Astrocyte (in vitro differentiated cells and primary cell): ENCODE measurements at regions not wholly inside any gene's neighbourhood (a gene's known extent, or its start where the extent isn't known, plus 50 kb on each side); places are given as distances from the start of the nearest gene placed in this dataset.
"Not testable (repeated sequence)": the region's sequence is repeated elsewhere in the genome, so short reads cannot be mapped to it uniquely, and the experiment has no call there.

ENCODE experiments used
- DNase-seq: peaks from one replicate; pipeline ENCODE4 v3.0.0-alpha.2; 2010; ENCODE audit warnings: low read depth
- FAIRE-seq: peaks from 2 replicates; lab custom pipeline; 2011; peaks lifted over from hg19 to GRCh38; lab: Jason Lieb, UNC
- H2AFZ ChIP-seq: 2 replicates; pipeline ENCODE4 v1.6.0; 2012; ENCODE audit warnings: low read depth, low read length, inconsistent platforms
- H3K27ac ChIP-seq: 2 replicates; pipeline ENCODE4 v1.5.1; 2011; ENCODE audit warnings: low read depth, low read length, inconsistent platforms
- H3K27me3 ChIP-seq: 2 replicates; pipeline ENCODE4 v1.6.0; 2011; ENCODE audit warnings: low read length, inconsistent platforms; ENCODE audit not compliant: insufficient read depth
- H3K36me3 ChIP-seq: 2 replicates; pipeline ENCODE4 v1.5.1; 2011; ENCODE audit warnings: low read length, inconsistent platforms; ENCODE audit not compliant: insufficient read depth
- H3K4me1 ChIP-seq: 2 replicates; pipeline ENCODE4 v1.5.1; 2011; ENCODE audit warnings: low read length, inconsistent platforms; ENCODE audit not compliant: insufficient read depth
- H3K4me2 ChIP-seq: 2 replicates; pipeline ENCODE4 v1.6.0; 2012; ENCODE audit warnings: low read length, inconsistent platforms
- H3K4me3 ChIP-seq: 2 replicates; pipeline ENCODE4 v1.5.1; 2011; ENCODE audit warnings: low read depth, mild to moderate bottlenecking, low read length, inconsistent platforms; ENCODE audit not compliant: insufficient read depth
- H3K79me2 ChIP-seq: 2 replicates; pipeline ENCODE4 v1.6.0; 2012; ENCODE audit warnings: mild to moderate bottlenecking, low read length, inconsistent platforms; ENCODE audit not compliant: insufficient read depth
- H3K9ac ChIP-seq: 2 replicates; pipeline ENCODE4 v1.6.0; 2012; ENCODE audit warnings: mild to moderate bottlenecking, low read length, inconsistent platforms
- H3K9me3 ChIP-seq: 2 replicates; pipeline ENCODE4 v1.5.1; 2012; ENCODE audit warnings: low read depth, mild to moderate bottlenecking, low read length, inconsistent platforms; ENCODE audit not compliant: insufficient read depth
- H4K20me1 ChIP-seq: 2 replicates; pipeline ENCODE4 v1.6.0; 2012; ENCODE audit warnings: low read length, inconsistent platforms; ENCODE audit not compliant: insufficient read depth
- H3K27ac Mint-ChIP-seq: one replicate; pipeline ENCODE4 v1.8.0; 2021; ENCODE audit warnings: mild to moderate bottlenecking, mixed read lengths; ENCODE audit not compliant: unreplicated experiment
- H3K27me3 Mint-ChIP-seq: one replicate; pipeline ENCODE4 v1.8.0; 2021; ENCODE audit warnings: low read depth, mixed read lengths; ENCODE audit not compliant: unreplicated experiment
- H3K36me3 Mint-ChIP-seq: one replicate; pipeline ENCODE4 v1.8.0; 2021; ENCODE audit warnings: low read depth, mixed read lengths; ENCODE audit not compliant: unreplicated experiment
- H3K4me1 Mint-ChIP-seq: one replicate; pipeline ENCODE4 v1.8.0; 2021; ENCODE audit warnings: low read depth, mixed read lengths; ENCODE audit not compliant: unreplicated experiment
- H3K4me3 Mint-ChIP-seq: one replicate; pipeline ENCODE4 v1.8.0; 2021; ENCODE audit warnings: mild to moderate bottlenecking, moderate library complexity, mixed read lengths; ENCODE audit not compliant: unreplicated experiment
- H3K9me3 Mint-ChIP-seq: one replicate; pipeline ENCODE4 v1.8.0; 2021; ENCODE audit warnings: mild to moderate bottlenecking, mixed read lengths; ENCODE audit not compliant: unreplicated experiment
- CTCF ChIP-seq: IDR thresholded peaks from 2 replicates; pipeline ENCODE4 v1.5.1; 2011; ENCODE audit warnings: low read depth, mild to moderate bottlenecking, inconsistent platforms, low read length, moderate library complexity; ENCODE audit not compliant: insufficient read depth
- EZH2 ChIP-seq: IDR thresholded peaks from 2 replicates; pipeline ENCODE4 v1.6.1; 2012; ENCODE audit warnings: mild to moderate bottlenecking, low read length, inconsistent platforms; ENCODE audit not compliant: insufficient read depth

DNA sequence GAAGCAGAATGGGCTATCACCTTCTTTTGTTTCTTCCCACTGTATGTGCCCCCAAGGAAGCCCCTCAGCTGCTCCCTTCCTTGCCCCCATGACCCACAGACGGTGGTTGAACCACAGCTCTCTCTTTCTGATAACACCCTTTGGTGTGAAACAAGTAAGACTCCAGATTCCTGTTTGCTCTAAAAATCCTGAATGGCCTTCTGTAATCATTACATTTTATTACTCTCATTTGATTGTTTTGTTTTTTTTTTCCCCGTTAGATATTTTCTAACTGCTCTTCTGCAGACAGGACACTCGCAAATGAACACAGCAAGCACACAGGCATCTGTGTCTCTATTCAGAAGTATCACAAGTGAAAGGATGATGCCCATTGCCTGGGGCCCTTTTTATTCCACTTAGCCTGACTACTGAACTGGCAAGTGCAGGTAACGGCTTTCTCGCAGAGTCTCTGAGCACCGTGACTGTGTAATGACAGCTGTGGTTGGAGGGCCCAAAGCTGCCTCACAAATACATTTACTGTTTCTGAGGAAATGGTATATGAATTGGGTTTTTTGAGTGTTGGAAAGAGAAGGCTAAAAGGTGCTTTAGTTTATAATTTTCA is 59.3 kb downstream of the OXGR1 start:
- Mint-ChIP-seq H3K4me1 (no peaks in the 10 kb centered on the region), H3K27ac (no peak overlapping the region), H3K4me3 (no peak overlapping the region), H3K9me3 (no peaks in the 10 kb centered on the region), H3K27me3 (no peaks in the 10 kb centered on the region), H3K36me3 (no peaks in the 10 kb centered on the region)
- no peaks in the 10 kb centered on the region for H3K9me3 ChIP-seq
- H3K36me3 ChIP-seq = no peaks in the 10 kb centered on the region
- no peak overlapping the region for H3K4me3 ChIP-seq
- DNase-seq (no peak), FAIRE-seq (no peak)
- no peak overlapping the region for H2AFZ ChIP-seq
- H3K4me2 ChIP-seq = no peak overlapping the region
- H4K20me1 ChIP-seq = no peaks in the 10 kb centered on the region
- no peak overlapping the region for H3K27ac ChIP-seq
- H3K79me2 ChIP-seq = no peaks in the 10 kb centered on the region
- TF ChIP-seq CTCF (no peak), EZH2 (no peak)
- H3K9ac ChIP-seq = no peak overlapping the region
- no peaks in the 10 kb centered on the region for H3K27me3 ChIP-seq
- H3K4me1 ChIP-seq = no peaks in the 10 kb centered on the region

DNA sequence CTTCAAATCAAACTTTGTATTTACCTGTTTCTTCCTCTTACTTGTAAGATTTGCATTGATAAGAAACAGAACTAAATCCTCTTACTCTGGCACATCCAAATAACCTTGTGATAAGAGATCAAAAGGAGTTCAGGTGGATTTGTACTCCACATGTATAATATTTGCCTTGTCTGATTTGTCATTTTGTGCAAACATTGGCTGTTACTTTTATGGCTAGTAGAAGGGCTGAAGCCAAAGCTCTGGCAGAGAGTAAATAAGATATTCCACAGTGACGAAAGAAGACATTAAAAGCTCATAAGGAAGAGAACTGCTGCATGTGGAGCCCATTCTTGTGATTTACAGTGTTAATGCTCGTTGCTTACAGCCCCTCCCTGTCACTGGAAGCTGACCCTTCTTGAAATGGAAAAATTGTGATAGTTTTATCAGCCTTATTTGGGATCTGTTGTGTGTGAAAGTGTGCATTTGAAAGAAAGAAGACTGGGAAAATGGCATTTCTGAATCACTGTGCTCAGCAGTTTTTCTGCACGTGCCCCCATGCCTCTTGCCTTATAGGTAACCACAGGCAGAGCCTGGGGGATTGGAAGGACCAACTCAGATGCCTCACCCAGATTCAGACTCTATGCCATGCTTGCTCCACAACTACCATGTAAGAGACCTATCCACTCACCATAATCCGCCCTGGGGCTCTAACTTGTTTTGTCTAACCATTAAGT is 68.2 kb downstream of the OXGR1 start:
- Histone ChIP-seq H3K79me2 (no peaks in the 10 kb centered on the region), H3K4me1 (no peaks in the 10 kb centered on the region), H3K4me2 (no peak overlapping the region), H3K36me3 (no peaks in the 10 kb centered on the region), H3K27ac (no peak overlapping the region), H4K20me1 (no peaks in the 10 kb centered on the region), H3K9ac (no peak overlapping the region), H3K9me3 (no peaks in the 10 kb centered on the region), H2AFZ (no peak overlapping the region), H3K27me3 (no peaks in the 10 kb centered on the region), H3K4me3 (no peak overlapping the region)
- DNase-seq (no peak), FAIRE-seq (no peak)
- Mint-ChIP-seq H3K4me1 (no peaks in the 10 kb centered on the region), H3K9me3 (peaks cover 7% of the 10 kb centered on the region), H3K4me3 (no peak overlapping the region), H3K36me3 (no peaks in the 10 kb centered on the region), H3K27ac (no peak overlapping the region), H3K27me3 (peaks cover 2% of the 10 kb centered on the region)
- TF ChIP-seq EZH2 (no peak), CTCF (no peak)

DNA sequence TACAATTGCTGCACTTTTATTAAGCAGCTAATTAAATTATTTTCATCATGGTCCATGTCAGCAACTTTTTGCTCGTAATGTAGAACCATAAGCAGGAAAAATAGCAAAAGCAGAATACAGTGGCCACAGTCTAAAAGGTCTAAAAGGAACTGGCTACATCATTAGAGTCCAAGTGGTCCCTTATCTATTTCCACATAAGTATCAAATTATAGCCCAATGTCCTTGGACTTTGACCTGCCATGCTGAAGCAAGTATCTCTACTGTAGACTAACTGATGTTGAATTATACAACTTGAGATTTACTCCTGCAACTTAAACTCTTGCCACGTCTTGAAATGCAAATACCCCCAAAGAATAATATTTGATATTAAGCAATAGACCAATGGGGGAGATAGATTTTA is 68.8 kb downstream of the OXGR1 start:
- H3K27me3 ChIP-seq = no peaks in the 10 kb centered on the region
- Mint-ChIP-seq H3K9me3 (peaks cover 7% of the 10 kb centered on the region), H3K4me1 (no peaks in the 10 kb centered on the region), H3K4me3 (no peak overlapping the region), H3K27me3 (peaks cover 2% of the 10 kb centered on the region), H3K27ac (no peak overlapping the region), H3K36me3 (no peaks in the 10 kb centered on the region)
- DNase-seq = no peak
- no peak for FAIRE-seq
- TF ChIP-seq CTCF = no peak
- no peak for TF ChIP-seq EZH2
- H2AFZ ChIP-seq = no peak overlapping the region
- H3K9ac ChIP-seq = no peak overlapping the region
- H3K4me1 ChIP-seq = no peaks in the 10 kb centered on the region
- H3K4me2 ChIP-seq = no peak overlapping the region
- H3K79me2 ChIP-seq = no peaks in the 10 kb centered on the region
- no peak overlapping the region for H3K4me3 ChIP-seq
- no peaks in the 10 kb centered on the region for H3K36me3 ChIP-seq
- no peak overlapping the region for H3K27ac ChIP-seq
- no peaks in the 10 kb centered on the region for H4K20me1 ChIP-seq
- no peaks in the 10 kb centered on the region for H3K9me3 ChIP-seq

DNA sequence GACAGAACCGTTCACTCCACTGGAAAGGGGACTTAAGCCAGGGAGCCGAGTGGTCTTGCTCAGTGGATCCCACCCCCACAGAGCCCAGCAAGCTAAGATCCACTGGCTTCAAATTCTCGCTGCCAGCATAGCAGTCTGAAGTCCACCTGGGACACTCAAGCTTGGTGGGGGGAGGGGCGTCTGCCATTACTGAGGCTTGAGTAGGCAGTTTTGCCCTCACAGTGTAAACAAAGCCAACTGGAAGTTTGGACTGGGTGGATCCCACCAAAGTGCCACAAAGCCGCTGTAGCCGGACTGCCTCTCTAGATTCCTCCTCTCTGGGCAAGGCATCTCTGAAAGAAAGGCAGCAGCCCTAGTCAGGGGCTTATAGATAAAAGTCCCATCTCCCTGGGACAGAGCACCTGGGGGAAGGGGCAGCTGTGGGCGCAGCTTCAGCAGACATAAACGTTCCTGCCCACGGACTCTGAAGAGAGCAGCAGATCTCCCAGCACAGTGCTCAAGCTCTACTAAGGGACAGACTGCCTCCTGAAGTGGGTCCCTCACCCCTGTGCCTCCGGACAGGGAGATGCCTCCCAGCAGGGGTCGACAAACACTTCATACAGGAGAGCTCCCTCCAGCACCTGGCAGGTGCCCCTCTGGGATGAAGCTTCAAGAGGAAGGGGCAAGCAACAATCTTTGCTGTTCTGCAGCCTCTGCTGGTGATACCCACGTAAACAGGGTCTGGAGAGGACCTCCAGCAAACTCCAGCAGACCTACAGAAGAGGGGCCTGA is 75.2 kb downstream of the OXGR1 start:
- not testable (repeated sequence) for DNase-seq, H3K27ac ChIP-seq, H4K20me1 ChIP-seq, H3K4me2 ChIP-seq, H3K4me3 ChIP-seq, FAIRE-seq, H3K4me1 ChIP-seq, H3K27me3 ChIP-seq, H3K9me3 Mint-ChIP-seq, H3K9me3 ChIP-seq, H3K4me3 Mint-ChIP-seq, H2AFZ ChIP-seq, H3K36me3 Mint-ChIP-seq, H3K4me1 Mint-ChIP-seq, H3K27me3 Mint-ChIP-seq, H3K36me3 ChIP-seq, H3K9ac ChIP-seq, H3K27ac Mint-ChIP-seq, H3K79me2 ChIP-seq
